ENCODE measurements at regions not wholly inside any gene's neighbourhood (a gene's known extent, or its start where the extent isn't known, plus 50 kb on each side); places are given as distances from the start of the nearest gene placed in this dataset.

GRCh38 chr13:74210693-74211393, 76.6 kb upstream of the KLF12 start:
- no peak for TF ChIP-seq POLR2A (IDR thresholded peaks at IDR 0.05)
- no peak for TF ChIP-seq CTCF (IDR thresholded peaks at IDR 0.05)
- H3K36me3 ChIP-seq, result no peaks in the 10 kb centered on the region
- intact Hi-C loops (cut with DNase I), result no loop called here
- no peaks in the 10 kb centered on the region for H3K4me1 ChIP-seq
- H3K9me3 ChIP-seq, result no peaks in the 10 kb centered on the region
- no peak overlapping the region for H3K27ac ChIP-seq
- 50 to 58% methylated on average over 4 of the region's 4 CpGs for WGBS, 2 donors
- DNase-seq, result no peak
- H3K4me3 ChIP-seq (replicated peaks in 1 of 3), result no peak overlapping the region
- no peaks in the 10 kb centered on the region for H3K27me3 ChIP-seq

- no peaks in the 10 kb centered on the region for H3K9me3 ChIP-seq
- no peaks in the 10 kb centered on the region for H3K27me3 ChIP-seq
- intact Hi-C loops (cut with DNase I), result no loop called here
- no peak for DNase-seq
- no peak overlapping the region for H3K4me3 ChIP-seq (replicated peaks in 1 of 3)
- WGBS, 2 donors, result 60 to 72% methylated on average over 1 of the region's 1 CpG
- H3K36me3 ChIP-seq, result no peaks in the 10 kb centered on the region
- TF ChIP-seq POLR2A (IDR thresholded peaks at IDR 0.05) (no peak), CTCF (IDR thresholded peaks at IDR 0.05) (no peak)
- no peaks in the 10 kb centered on the region for H3K4me1 ChIP-seq
- H3K27ac ChIP-seq, result no peak overlapping the region
Measured at GRCh38 chr13:74206855-74207254, 72.7 kb upstream of the KLF12 start.

- DNase-seq, result no peak
- 73 to 82% methylated on average over 2 of the region's 2 CpGs for WGBS, 2 donors
- Histone ChIP-seq H3K9me3 (no peaks in the 10 kb centered on the region), H3K36me3 (no peaks in the 10 kb centered on the region), H3K27me3 (no peaks in the 10 kb centered on the region), H3K4me1 (no peaks in the 10 kb centered on the region), H3K4me3 (replicated peaks in 1 of 3) (no peak overlapping the region), H3K27ac (no peak overlapping the region)
- TF ChIP-seq CTCF (IDR thresholded peaks at IDR 0.05), result no peak
- no peak for TF ChIP-seq POLR2A (IDR thresholded peaks at IDR 0.05)
- intact Hi-C loops (cut with DNase I), result no loop called here
Measured at GRCh38 chr13:74206061-74206561, 71.9 kb upstream of the KLF12 start.

- no peak for TF ChIP-seq POLR2A (IDR thresholded peaks at IDR 0.05)
- no peak for TF ChIP-seq CTCF (IDR thresholded peaks at IDR 0.05)
- no peak for DNase-seq
- WGBS, 2 donors, result 91 to 97% methylated on average over 2 of the region's 2 CpGs
- Histone ChIP-seq H3K36me3 (no peaks in the 10 kb centered on the region), H3K27me3 (no peaks in the 10 kb centered on the region), H3K4me3 (replicated peaks in 1 of 3) (no peak overlapping the region), H3K27ac (no peak overlapping the region), H3K4me1 (no peaks in the 10 kb centered on the region), H3K9me3 (no peaks in the 10 kb centered on the region)
- intact Hi-C loops (cut with DNase I), result no loop called here
Measured at GRCh38 chr13:74205313-74205690, 71.1 kb upstream of the KLF12 start.

- no peak for DNase-seq
- Histone ChIP-seq H3K27me3 (no peaks in the 10 kb centered on the region), H3K27ac (no peak overlapping the region), H3K4me3 (replicated peaks in 1 of 3) (no peak overlapping the region), H3K36me3 (no peaks in the 10 kb centered on the region), H3K9me3 (no peaks in the 10 kb centered on the region), H3K4me1 (no peaks in the 10 kb centered on the region)
- TF ChIP-seq CTCF (IDR thresholded peaks at IDR 0.05) (no peak), POLR2A (IDR thresholded peaks at IDR 0.05) (no peak)
- intact Hi-C loops (cut with DNase I), result no loop called here
- WGBS, 2 donors, result 90% methylated on average over 6 of the region's 6 CpGs
Measured at GRCh38 chr13:74204602-74205312, 70.6 kb upstream of the KLF12 start.
